H1 (cell line): ENCODE measurements at regions not wholly inside any gene's neighbourhood (a gene's known extent, or its start where the extent isn't known, plus 50 kb on each side); places are given as distances from the start of the nearest gene placed in this dataset.
A peak's percentile ranks its signal among the peaks of the same experiment; 100 is the strongest.

Experiments used
- CTCF ChIA-PET: fragments of 300-600 bp; sonication (Branson Sonifier 250); formaldehyde crosslinking; loops from one replicate; lab custom pipeline; 2021; ENCODE audit not compliant: partially characterized antibody; lab: Charles Lee
- POLR2A ChIA-PET: fragments of 300-600 bp; sonication (Branson Sonifier 250); formaldehyde crosslinking; loops from one replicate; lab custom pipeline; 2021; ENCODE audit warnings: inconsistent platforms; ENCODE audit not compliant: partially characterized antibody; lab: Charles Lee
- DNase-seq, 2 experiments: peaks; one replicate each; pipeline versions ENCODE4 v3.0.0 to v3.0.0-alpha.2; 2010 to 2022; ENCODE audit warnings: low spot score in 2 of 2, low read depth in 1 of 2, mixed read lengths in 1 of 2
- FAIRE-seq: peaks from 2 replicates; lab custom pipeline; 2011; peaks lifted over from hg19 to GRCh38; lab: Jason Lieb, UNC
- H2AFZ ChIP-seq: 2 replicates; pipeline ENCODE4 v1.8.1; 2012; ENCODE audit warnings: low read length, inconsistent platforms
- H2AK5ac ChIP-seq: 2 replicates; pipeline ENCODE4 v1.6.1; 2013; ENCODE audit warnings: low read depth, low read length
- H2BK120ac ChIP-seq: replicated peaks from 2 replicates; pipeline ENCODE3; 2013; ENCODE audit warnings: low read depth, low read length, inconsistent platforms
- H2BK12ac ChIP-seq: 2 replicates; pipeline ENCODE4 v1.6.1; 2013; ENCODE audit warnings: low read depth, low read length
- H2BK15ac ChIP-seq: 2 replicates; pipeline ENCODE4 v1.6.1; 2013; ENCODE audit warnings: low read length
- H2BK20ac ChIP-seq: 2 replicates; pipeline ENCODE4 v1.6.1; 2013; ENCODE audit warnings: low read length
- H2BK5ac ChIP-seq: 2 replicates; pipeline ENCODE4 v1.6.1; 2013; ENCODE audit warnings: low read depth, low read length
- H3K14ac ChIP-seq: 2 replicates; pipeline ENCODE4 v1.6.1; 2013; ENCODE audit warnings: inconsistent platforms; ENCODE audit not compliant: insufficient read length
- H3K18ac ChIP-seq: 2 replicates; pipeline ENCODE4 v1.6.1; 2013; ENCODE audit warnings: low read length; ENCODE audit errors: extremely low read depth
- H3K23ac ChIP-seq: 2 replicates; pipeline ENCODE4 v1.6.1; 2013; ENCODE audit warnings: inconsistent platforms; ENCODE audit not compliant: insufficient read length
- H3K23me2 ChIP-seq: 2 replicates; pipeline ENCODE4 v1.6.1; 2013; ENCODE audit warnings: low read depth, low read length
- H3K27ac ChIP-seq: 2 replicates; pipeline ENCODE4 v1.6.1; 2011; ENCODE audit warnings: low read depth, low read length, inconsistent platforms
- H3K27me3 ChIP-seq, 4 experiments: replicated peaks in 1 of 4; 1 replicate in 1 of 4; 2 replicates in 3 of 4; pipeline versions ENCODE4 v1.6.1 to v1.8.1; 2011 to 2013; ENCODE audit warnings: low read length in 3 of 4, mild to moderate bottlenecking in 3 of 4, inconsistent platforms in 2 of 4, mixed read lengths in 2 of 4, moderate library complexity in 1 of 4; ENCODE audit not compliant: control insufficient read depth in 3 of 4, insufficient read depth in 3 of 4; ENCODE audit errors: extremely low read depth in 1 of 4
- H3K36me3 ChIP-seq, 4 experiments: 2 replicates each; pipeline versions ENCODE4 v1.6.1 to v1.8.1; 2011 to 2013; ENCODE audit warnings: mild to moderate bottlenecking in 4 of 4, low read length in 3 of 4, moderate library complexity in 2 of 4, control low read depth in 1 of 4, inconsistent platforms in 1 of 4; ENCODE audit not compliant: insufficient read depth in 4 of 4, control insufficient read depth in 2 of 4
- H3K4ac ChIP-seq: replicated peaks from 2 replicates; pipeline ENCODE3; 2013; ENCODE audit warnings: low read length, low read depth, mixed read lengths, inconsistent platforms; ENCODE audit not compliant: insufficient read length
- H3K4me1 ChIP-seq, 4 experiments: replicated peaks in 1 of 4; 1 replicate in 1 of 4; 2 replicates in 3 of 4; pipeline versions ENCODE4 v1.6.1 to v1.8.1; 2011 to 2013; ENCODE audit warnings: low read length in 3 of 4, inconsistent platforms in 2 of 4, mixed read lengths in 1 of 4; ENCODE audit not compliant: insufficient read depth in 4 of 4, control insufficient read depth in 3 of 4
- H3K4me2 ChIP-seq, 2 experiments: 2 replicates each; pipeline versions ENCODE4 v1.6.1 to v1.8.1; 2011 to 2013; ENCODE audit warnings: low read depth in 2 of 2, low read length in 2 of 2, control low read depth in 1 of 2, inconsistent platforms in 1 of 2, mild to moderate bottlenecking in 1 of 2; ENCODE audit not compliant: insufficient read depth in 1 of 2
- H3K4me3 ChIP-seq, 4 experiments: fragments of 200-600, 300-600 bp in 1 of 4; sonication (generic), shearing (Covaris generic), sonication (Bioruptor Twin) in 1 of 4; 2 replicates each; pipeline versions ENCODE4 v1.5.1 to v1.8.1; 2011 to 2016; ENCODE audit warnings: low read length in 4 of 4, low read depth in 3 of 4, control low read depth in 2 of 4, inconsistent platforms in 2 of 4, mild to moderate bottlenecking in 2 of 4, mixed read lengths in 1 of 4, moderate library complexity in 1 of 4; ENCODE audit not compliant: insufficient read depth in 2 of 4; ENCODE audit errors: extremely low read depth in 1 of 4
- H3K56ac ChIP-seq: replicated peaks from 2 replicates; pipeline ENCODE3; 2013; ENCODE audit warnings: low read depth, mild to moderate bottlenecking, mixed read lengths, low read length, inconsistent platforms; ENCODE audit not compliant: insufficient read length
- H3K79me1 ChIP-seq: 2 replicates; pipeline ENCODE4 v1.6.1; 2013; ENCODE audit warnings: low read depth, low read length, control low read depth
- H3K79me2 ChIP-seq, 2 experiments: 2 replicates each; pipeline versions ENCODE4 v1.6.1 to v1.8.1; 2012 to 2013; ENCODE audit warnings: low read length in 2 of 2, mild to moderate bottlenecking in 2 of 2, inconsistent platforms in 1 of 2; ENCODE audit not compliant: insufficient read depth in 2 of 2, control insufficient read depth in 1 of 2
- H3K9ac ChIP-seq, 4 experiments: replicated peaks in 1 of 4; 1 replicate in 1 of 4; 2 replicates in 3 of 4; pipeline versions ENCODE4 v1.6.1 to v1.8.1; 2011 to 2013; ENCODE audit warnings: low read depth in 3 of 4, low read length in 3 of 4, control low read depth in 2 of 4, mild to moderate bottlenecking in 2 of 4, moderate library complexity in 2 of 4, inconsistent platforms in 1 of 4; ENCODE audit errors: extremely low read depth in 1 of 4
- H3K9me3 ChIP-seq, 2 experiments: 2 replicates each; pipeline versions ENCODE4 v1.6.1 to v1.8.1; 2012 to 2013; ENCODE audit warnings: mild to moderate bottlenecking in 2 of 2, moderate library complexity in 2 of 2, control low read depth in 1 of 2, inconsistent platforms in 1 of 2, low read depth in 1 of 2, low read length in 1 of 2, mixed read lengths in 1 of 2; ENCODE audit not compliant: insufficient read depth in 2 of 2
- H4K20me1 ChIP-seq, 2 experiments: replicated peaks in 1 of 2; 2 replicates each; pipeline versions ENCODE3 to v1.8.1; 2011 to 2013; ENCODE audit warnings: inconsistent platforms in 2 of 2, low read length in 2 of 2, mild to moderate bottlenecking in 1 of 2; ENCODE audit not compliant: insufficient read depth in 2 of 2, control insufficient read depth in 1 of 2
- H4K5ac ChIP-seq: 2 replicates; pipeline ENCODE4 v1.6.1; 2013; ENCODE audit warnings: low read length, low read depth, mixed read lengths, inconsistent platforms; ENCODE audit not compliant: insufficient read length
- H4K8ac ChIP-seq: 2 replicates; pipeline ENCODE4 v1.8.0; 2013; ENCODE audit warnings: mild to moderate bottlenecking, moderate library complexity, low read length, inconsistent platforms; ENCODE audit not compliant: insufficient read depth; ENCODE audit errors: extremely low read depth
- H4K91ac ChIP-seq: replicated peaks from 2 replicates; pipeline ENCODE3; 2013; ENCODE audit warnings: low read length, mixed read lengths, inconsistent platforms; ENCODE audit not compliant: insufficient read length
- TBP ChIP-seq: IDR thresholded peaks from 2 replicates; pipeline ENCODE4 v1.6.1; 2011; ENCODE audit warnings: low read depth, low read length, improper control_type of control experiment
- WGBS, 2 experiments: shearing (Covaris generic) in 1 of 2; methylation state at CpG; one replicate each; pipeline versions ENCODE4 v1.1.6 to v1.1.7; 2013 to 2015; ENCODE audit warnings: low lambda C conversion rate in 2 of 2, mixed read lengths in 2 of 2, inconsistent platforms in 1 of 2, low coverage in 1 of 2, missing lambda C conversion rate in 1 of 2; ENCODE audit not compliant: insufficient replicate concordance in 2 of 2, insufficient coverage in 1 of 2, insufficient read length in 1 of 2; ENCODE audit errors: extremely low coverage in 1 of 2, missing lambda C conversion rate in 1 of 2; 5-methylcytosine and 5-hydroxymethylcytosine counted together
- TF ChIP-seq, protein P1 (sequence below), 3 experiments: IDR thresholded peaks; 1 replicate in 2 of 3; 2 replicates in 1 of 3; pipeline versions ENCODE4 v1.5.1 to v1.6.1; 2011; ENCODE audit warnings: low read length in 3 of 3, mild to moderate bottlenecking in 3 of 3, inconsistent platforms in 2 of 3, low read depth in 1 of 3, moderate library complexity in 1 of 3; ENCODE audit not compliant: insufficient read depth in 1 of 3; ENCODE audit errors: control extremely low read depth in 1 of 3

DNA sequence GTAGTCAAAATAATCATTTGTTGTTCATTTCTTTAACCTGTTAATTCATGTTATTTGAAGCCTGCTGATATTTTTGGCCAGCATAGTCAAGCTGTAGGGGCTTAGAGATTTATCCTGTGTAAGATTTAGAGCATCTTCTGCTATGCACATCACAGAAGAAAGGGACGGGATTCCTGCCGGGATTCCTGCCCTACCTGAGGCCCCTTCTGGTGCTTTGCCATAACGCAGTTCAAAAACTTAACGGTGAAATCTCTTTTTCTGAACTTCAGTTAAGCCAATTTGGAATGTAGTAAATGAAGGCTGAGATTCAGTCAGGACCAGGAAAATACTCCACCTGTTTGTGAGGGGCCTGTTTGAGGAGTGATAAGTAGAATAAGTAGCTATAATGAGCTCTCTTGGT lies 50.7 kb upstream of the TMEM260 start:
- FAIRE-seq (peak; percentile 45), DNase-seq (no peak)
- Histone ChIP-seq H3K23me2 (no peaks in the 10 kb centered on the region), H2AFZ (no peak overlapping the region), H3K56ac (no peak overlapping the region), H2BK15ac (no peak overlapping the region), H3K79me2 (no peaks in the 10 kb centered on the region), H3K4me2 (no peak overlapping the region), H3K79me1 (no peaks in the 10 kb centered on the region), H2BK12ac (no peak overlapping the region), H4K8ac (no peak overlapping the region), H3K9ac (no peak overlapping the region), H2BK5ac (no peak overlapping the region), H2AK5ac (no peak overlapping the region), H3K18ac (no peak overlapping the region), H3K9me3 (no peaks in the 10 kb centered on the region), H2BK120ac (no peak overlapping the region), H3K27ac (no peak overlapping the region), H3K4me3 (no peak overlapping the region), H3K36me3 (no peaks in the 10 kb centered on the region), H4K5ac (no peak overlapping the region), H4K20me1 (no peaks in the 10 kb centered on the region), H2BK20ac (no peak overlapping the region), H3K27me3 (peaks cover 0 to 2% (median 0%) of the 10 kb centered on the region in 4 experiments; a peak in 3 of 7 replicates), H3K4ac (no peak overlapping the region), H3K4me1 (peaks cover 0 to 6% (median 3%) of the 10 kb centered on the region in 4 experiments; a peak in 3 of 7 replicates), H4K91ac (no peak overlapping the region), H3K23ac (no peak overlapping the region), H3K14ac (no peak overlapping the region)
- WGBS, 2 experiments, result 63% methylated on average over 4 of the region's 4 CpGs; no CpG with 5 or more reads in 1 of the 2 experiments
- POLR2A ChIA-PET, result no interaction called here
- CTCF ChIA-PET, result interaction anchor here (0.7 to 5.6 kb wide), 9 partner anchors 8 to 849 kb away, joined by 3 to 32 read pairs (median 4); no protein-coding TSS in a partner anchor
- TF ChIP-seq, protein P1, sequence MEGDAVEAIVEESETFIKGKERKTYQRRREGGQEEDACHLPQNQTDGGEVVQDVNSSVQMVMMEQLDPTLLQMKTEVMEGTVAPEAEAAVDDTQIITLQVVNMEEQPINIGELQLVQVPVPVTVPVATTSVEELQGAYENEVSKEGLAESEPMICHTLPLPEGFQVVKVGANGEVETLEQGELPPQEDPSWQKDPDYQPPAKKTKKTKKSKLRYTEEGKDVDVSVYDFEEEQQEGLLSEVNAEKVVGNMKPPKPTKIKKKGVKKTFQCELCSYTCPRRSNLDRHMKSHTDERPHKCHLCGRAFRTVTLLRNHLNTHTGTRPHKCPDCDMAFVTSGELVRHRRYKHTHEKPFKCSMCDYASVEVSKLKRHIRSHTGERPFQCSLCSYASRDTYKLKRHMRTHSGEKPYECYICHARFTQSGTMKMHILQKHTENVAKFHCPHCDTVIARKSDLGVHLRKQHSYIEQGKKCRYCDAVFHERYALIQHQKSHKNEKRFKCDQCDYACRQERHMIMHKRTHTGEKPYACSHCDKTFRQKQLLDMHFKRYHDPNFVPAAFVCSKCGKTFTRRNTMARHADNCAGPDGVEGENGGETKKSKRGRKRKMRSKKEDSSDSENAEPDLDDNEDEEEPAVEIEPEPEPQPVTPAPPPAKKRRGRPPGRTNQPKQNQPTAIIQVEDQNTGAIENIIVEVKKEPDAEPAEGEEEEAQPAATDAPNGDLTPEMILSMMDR (IDR thresholded peaks at IDR 0.05; ENCODE audit: control extremely low read depth in 1 of 3, insufficient read depth in 1 of 3, low read depth in 1 of 3, low read length in 3 of 3), result 0 out of 4 replicates have a peak, but pooled peaks of 1 of the 3 experiments have one; percentile 4
- no peak for TF ChIP-seq TBP
